IMR-90 (cell line): ENCODE measurements at regions not wholly inside any gene's neighbourhood (a gene's known extent, or its start where the extent isn't known, plus 50 kb on each side); places are given as distances from the start of the nearest gene placed in this dataset.

Source experiments
- ATAC-seq: fragments of 200-7000 bp; cut with Tn5 transposase; 2 replicates; pipeline ENCODE4 v1.9.1; 2020; ENCODE audit warnings: low read depth, mild to moderate bottlenecking, moderate library complexity
- BruUV-seq: library from RNA; stranded (reverse); fragments of 400-500 nt; replicated peaks from 2 replicates; lab custom pipeline; 2021; lab: Mats Ljungman, UMichigan
- CTCF ChIA-PET: fragments of 300-600 bp; formaldehyde crosslinking; extraction: SDS; loops from one replicate; lab custom pipeline; 2021; ENCODE audit warnings: antibody characterized with exemption; lab: Yijun Ruan, JAX
- POLR2A ChIA-PET: fragments of 300-600 bp; sonication (Branson Sonifier 250); formaldehyde crosslinking; loops from one replicate; lab custom pipeline; 2022; ENCODE audit warnings: antibody characterized with exemption; ENCODE audit not compliant: unreplicated experiment; lab: Charles Lee
- DNase-seq: peaks from one replicate; pipeline ENCODE4 v3.0.0; 2013
- H2AFZ ChIP-seq: replicated peaks from 2 replicates; pipeline ENCODE3; 2013; ENCODE audit warnings: low read length, mild to moderate bottlenecking; ENCODE audit not compliant: poor library complexity
- H2AK5ac ChIP-seq: 2 replicates; pipeline ENCODE4 v1.6.1; 2013; ENCODE audit warnings: low read depth, low read length, inconsistent platforms
- H2AK9ac ChIP-seq: replicated peaks from 2 replicates; pipeline ENCODE3; 2013; ENCODE audit warnings: mild to moderate bottlenecking, low read depth, low read length, moderate library complexity; ENCODE audit not compliant: poor library complexity
- H2BK120ac ChIP-seq: 2 replicates; pipeline ENCODE4 v1.6.1; 2013; ENCODE audit warnings: low read depth, low read length, inconsistent platforms
- H2BK15ac ChIP-seq: 3 replicates; pipeline ENCODE4 v1.6.1; 2013; ENCODE audit warnings: low read depth, low read length, inconsistent platforms
- H2BK20ac ChIP-seq: 2 replicates; pipeline ENCODE4 v1.6.1; 2013; ENCODE audit warnings: low read depth, mild to moderate bottlenecking, inconsistent platforms, low read length, moderate library complexity
- H2BK5ac ChIP-seq: 2 replicates; pipeline ENCODE4 v1.6.1; 2013; ENCODE audit warnings: mild to moderate bottlenecking, low read depth, low read length, inconsistent platforms; ENCODE audit not compliant: poor library complexity, severe bottlenecking
- H3K14ac ChIP-seq: replicated peaks from 2 replicates; pipeline ENCODE4 v1.6.1; 2013; ENCODE audit warnings: low read depth, low read length, inconsistent platforms
- H3K18ac ChIP-seq: 2 replicates; pipeline ENCODE4 v1.6.1; 2013; ENCODE audit warnings: low read depth, low read length, control low read depth
- H3K23ac ChIP-seq: 2 replicates; pipeline ENCODE4 v1.6.1; 2013; ENCODE audit warnings: low read depth, low read length, inconsistent platforms
- H3K27ac ChIP-seq: 2 replicates; pipeline ENCODE4 v1.5.1; 2013; ENCODE audit warnings: mild to moderate bottlenecking, control low read depth, low read length; ENCODE audit not compliant: insufficient read depth
- H3K27me3 ChIP-seq: 2 replicates; pipeline ENCODE4 v1.6.1; 2013; ENCODE audit warnings: low read length; ENCODE audit not compliant: control insufficient read depth, insufficient read depth
- H3K36me3 ChIP-seq: 2 replicates; pipeline ENCODE4 v1.6.1; 2013; ENCODE audit warnings: low read length, mixed read lengths; ENCODE audit not compliant: control insufficient read depth, insufficient read depth
- H3K4ac ChIP-seq: 2 replicates; pipeline ENCODE4 v1.6.1; 2013; ENCODE audit warnings: low read depth, low read length, inconsistent platforms
- H3K4me1 ChIP-seq: 2 replicates; pipeline ENCODE4 v1.6.1; 2013; ENCODE audit warnings: low read length, mixed read lengths; ENCODE audit not compliant: control insufficient read depth, insufficient read depth
- H3K4me2 ChIP-seq: 2 replicates; pipeline ENCODE4 v1.6.1; 2013; ENCODE audit warnings: low read depth, mild to moderate bottlenecking, control low read depth, low read length, moderate library complexity
- H3K4me3 ChIP-seq: 2 replicates; pipeline ENCODE4 v1.5.1; 2013; ENCODE audit warnings: low read depth, mild to moderate bottlenecking, control low read depth, low read length, moderate library complexity; ENCODE audit not compliant: insufficient read depth
- H3K56ac ChIP-seq: 2 replicates; pipeline ENCODE4 v1.6.1; 2013; ENCODE audit warnings: low read length, inconsistent platforms; ENCODE audit not compliant: insufficient read depth; ENCODE audit errors: extremely low read depth
- H3K79me1 ChIP-seq, 2 experiments: 2 replicates each; pipeline ENCODE4 v1.6.1; 2013; ENCODE audit warnings: low read length in 2 of 2, inconsistent platforms in 1 of 2, low read depth in 1 of 2
- H3K9ac ChIP-seq: 2 replicates; pipeline ENCODE4 v1.6.1; 2013; ENCODE audit warnings: low read depth, low read length, control low read depth
- H3K9me1 ChIP-seq: 2 replicates; pipeline ENCODE4 v1.6.1; 2013; ENCODE audit warnings: low read length, inconsistent platforms; ENCODE audit not compliant: insufficient read depth
- H3K9me3 ChIP-seq: 2 replicates; pipeline ENCODE4 v1.6.1; 2013; ENCODE audit warnings: low read length; ENCODE audit not compliant: control insufficient read depth, insufficient read depth
- H4K20me1 ChIP-seq: 2 replicates; pipeline ENCODE4 v1.6.1; 2013; ENCODE audit warnings: low read length, inconsistent platforms; ENCODE audit not compliant: insufficient read depth
- H4K5ac ChIP-seq: 2 replicates; pipeline ENCODE4 v1.6.1; 2013; ENCODE audit warnings: mild to moderate bottlenecking, low read depth, low read length, control low read depth
- H4K8ac ChIP-seq, 2 experiments: 2 replicates each; pipeline ENCODE4 v1.6.1; 2013; ENCODE audit warnings: low read depth in 2 of 2, low read length in 2 of 2, control low read depth in 1 of 2, inconsistent platforms in 1 of 2
- H4K91ac ChIP-seq: 2 replicates; pipeline ENCODE4 v1.6.1; 2013; ENCODE audit warnings: low read depth, low read length, inconsistent platforms; ENCODE audit not compliant: insufficient read depth
- FOS ChIP-seq: fragments of 150-350 bp; IDR thresholded peaks from 2 replicates; pipeline ENCODE4 v1.6.1; 2016; ENCODE audit warnings: low read depth, low read length
- RAD21 ChIP-seq: IDR thresholded peaks from 2 replicates; pipeline ENCODE4 v1.6.1; 2012; ENCODE audit warnings: low read length, improper control_type of control experiment
- SMC3 ChIP-seq: fragments of 150-350 bp; IDR thresholded peaks from 2 replicates; pipeline ENCODE4 v1.6.1; 2016; ENCODE audit warnings: low read depth, mild to moderate bottlenecking, antibody characterized with exemption, low read length, moderate library complexity
- WGBS, 2 experiments: methylation state at CpG; one replicate each; pipeline versions ENCODE4 v1.1.5 to v1.1.7; 2013; ENCODE audit warnings: missing lambda C conversion rate in 2 of 2; ENCODE audit not compliant: insufficient read length in 1 of 2; ENCODE audit errors: extremely low coverage in 2 of 2; 5-methylcytosine and 5-hydroxymethylcytosine counted together
- dilution Hi-C: fragments of 300-500 bp; cut with HindIII; formaldehyde crosslinking; loops from one replicate; pipeline ENCODE4 v1.14.3; 2018; ENCODE audit warnings: low sequenced_read_pairs; ENCODE audit not compliant: unreplicated experiment
- in situ Hi-C: fragments of 300-500 bp; cut with MboI; formaldehyde crosslinking; loops from 3 replicates; pipeline ENCODE4 v1.14.3; 2019; ENCODE audit warnings: low sequenced_read_pairs, inconsistent platforms, mixed read lengths
- intact Hi-C: fragments of 100-400 bp; cut with micrococcal nuclease; formaldehyde crosslinking; loops from 2 replicates; pipeline ENCODE4 v1.10.0; 2022
- TF ChIP-seq, protein P1 (sequence below): fragments of 150-350 bp; IDR thresholded peaks from 2 replicates; pipeline ENCODE4 v1.6.1; 2017; ENCODE audit warnings: mild to moderate bottlenecking, antibody characterized with exemption, low read length, low read depth
- TF ChIP-seq, protein P2 (sequence below): conservative IDR thresholded peaks from 2 replicates; pipeline ENCODE4 v1.5.1; 2012; ENCODE audit warnings: mild to moderate bottlenecking, low read depth, low read length, improper control_type of control experiment

DNA sequence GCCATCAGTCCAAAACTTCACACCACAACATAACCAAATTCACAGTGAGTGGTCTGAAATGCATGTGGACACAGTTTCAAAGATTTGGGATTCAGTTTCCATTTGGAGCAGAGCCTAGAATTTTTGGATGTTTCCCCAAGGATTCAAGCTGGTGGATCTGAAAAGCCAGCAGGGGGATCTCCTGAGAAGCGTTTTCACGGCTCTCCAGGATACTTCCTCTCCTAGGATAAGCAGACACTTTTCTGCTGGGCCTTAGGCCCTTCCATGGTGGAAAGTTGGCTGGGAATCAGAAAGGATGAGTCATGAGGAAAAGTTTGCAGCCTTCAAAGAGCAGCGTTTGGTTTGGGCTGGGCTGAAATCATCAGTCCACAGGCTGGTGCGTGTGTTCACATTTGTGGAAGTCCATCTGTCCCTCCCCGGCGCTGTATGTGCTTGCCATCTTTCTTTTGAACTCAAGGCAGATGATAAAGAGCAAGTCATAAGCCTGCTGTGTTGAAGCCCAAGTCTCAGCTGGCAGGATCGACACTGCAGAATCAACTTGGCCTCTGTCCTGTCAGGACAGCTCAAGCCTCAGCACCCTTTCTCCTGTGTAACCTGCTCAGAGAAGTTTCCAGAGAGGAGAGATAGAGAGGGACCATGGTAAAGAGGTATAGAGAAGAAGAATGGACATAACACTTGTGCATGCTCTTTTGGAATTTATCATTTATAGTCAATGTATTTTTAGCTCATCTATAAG lies 152.6 kb upstream of the MSX2 start:
- WGBS, 2 experiments = 0% methylated on average over 3 of the region's 7 CpGs; no CpG with 5 or more reads in 1 of the 2 experiments
- H3K9me3 ChIP-seq = no peaks in the 10 kb centered on the region
- peak overlapping the region; percentile 10 for H2AFZ ChIP-seq
- peak overlapping the region in 1 of 2 experiments; percentile 67; a peak in 2 of 4 replicates for H4K8ac ChIP-seq
- ChIA-PET CTCF (interaction anchor here (0.5 to 1.1 kb wide), 6 partner anchors 10 to 136 kb away, joined by 3 to 6 read pairs (median 4); no protein-coding TSS in a partner anchor), POLR2A (interaction anchor here (0.6 to 0.7 kb wide), 2 partner anchors 70 to 1486 kb away, joined by 3 to 4 read pairs; no protein-coding TSS in a partner anchor)
- TF ChIP-seq RAD21 = peak; percentile 48
- TF ChIP-seq, protein P1, sequence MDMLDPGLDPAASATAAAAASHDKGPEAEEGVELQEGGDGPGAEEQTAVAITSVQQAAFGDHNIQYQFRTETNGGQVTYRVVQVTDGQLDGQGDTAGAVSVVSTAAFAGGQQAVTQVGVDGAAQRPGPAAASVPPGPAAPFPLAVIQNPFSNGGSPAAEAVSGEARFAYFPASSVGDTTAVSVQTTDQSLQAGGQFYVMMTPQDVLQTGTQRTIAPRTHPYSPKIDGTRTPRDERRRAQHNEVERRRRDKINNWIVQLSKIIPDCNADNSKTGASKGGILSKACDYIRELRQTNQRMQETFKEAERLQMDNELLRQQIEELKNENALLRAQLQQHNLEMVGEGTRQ = no peak
- TF ChIP-seq SMC3 = peak; percentile 52
- peak; percentile 82 for TF ChIP-seq FOS
- TF ChIP-seq, protein P2, sequence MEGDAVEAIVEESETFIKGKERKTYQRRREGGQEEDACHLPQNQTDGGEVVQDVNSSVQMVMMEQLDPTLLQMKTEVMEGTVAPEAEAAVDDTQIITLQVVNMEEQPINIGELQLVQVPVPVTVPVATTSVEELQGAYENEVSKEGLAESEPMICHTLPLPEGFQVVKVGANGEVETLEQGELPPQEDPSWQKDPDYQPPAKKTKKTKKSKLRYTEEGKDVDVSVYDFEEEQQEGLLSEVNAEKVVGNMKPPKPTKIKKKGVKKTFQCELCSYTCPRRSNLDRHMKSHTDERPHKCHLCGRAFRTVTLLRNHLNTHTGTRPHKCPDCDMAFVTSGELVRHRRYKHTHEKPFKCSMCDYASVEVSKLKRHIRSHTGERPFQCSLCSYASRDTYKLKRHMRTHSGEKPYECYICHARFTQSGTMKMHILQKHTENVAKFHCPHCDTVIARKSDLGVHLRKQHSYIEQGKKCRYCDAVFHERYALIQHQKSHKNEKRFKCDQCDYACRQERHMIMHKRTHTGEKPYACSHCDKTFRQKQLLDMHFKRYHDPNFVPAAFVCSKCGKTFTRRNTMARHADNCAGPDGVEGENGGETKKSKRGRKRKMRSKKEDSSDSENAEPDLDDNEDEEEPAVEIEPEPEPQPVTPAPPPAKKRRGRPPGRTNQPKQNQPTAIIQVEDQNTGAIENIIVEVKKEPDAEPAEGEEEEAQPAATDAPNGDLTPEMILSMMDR = peak; percentile 59
- H2BK20ac ChIP-seq = peak overlapping the region; percentile 45; the same call in 1 of the 2 replicates
- H2AK9ac ChIP-seq = no peak overlapping the region
- H3K23ac ChIP-seq = peak overlapping the region; percentile 12; the same call in 1 of the 2 replicates
- peak overlapping the region; percentile 81 for H2BK120ac ChIP-seq
- H3K36me3 ChIP-seq = no peaks in the 10 kb centered on the region
- H3K79me1 ChIP-seq = no peaks in the 10 kb centered on the region
- peak overlapping the region; percentile 60 for H3K4ac ChIP-seq
- ATAC-seq (peak; percentile 92), DNase-seq (peak; percentile 98)
- in situ Hi-C loops = no loop called here
- BruUV-seq = no TSS peak
- peak overlapping the region; percentile 54 for H3K18ac ChIP-seq
- peak overlapping the region; percentile 72 for H4K91ac ChIP-seq
- H3K9me1 ChIP-seq = peaks cover 3% of the 10 kb centered on the region
- peak overlapping the region; percentile 66; the same call in 1 of the 2 replicates for H2AK5ac ChIP-seq
- no peak overlapping the region for H3K9ac ChIP-seq
- no peak overlapping the region for H3K4me3 ChIP-seq
- H4K20me1 ChIP-seq = no peaks in the 10 kb centered on the region
- dilution Hi-C loops = no loop called here
- peak overlapping the region; percentile 6 for H2BK5ac ChIP-seq
- peak overlapping the region; percentile 77 for H3K27ac ChIP-seq
- H3K4me2 ChIP-seq = peak overlapping the region; percentile 50
- peak overlapping the region; percentile 31; the same call in 1 of the 2 replicates for H4K5ac ChIP-seq
- peak overlapping the region; percentile 38; the same call in 1 of the 2 replicates for H3K56ac ChIP-seq
- intact Hi-C loops = loop anchor here (1.0 to 5.0 kb wide), 4 partner anchors 153 to 221 kb away; partner anchors contain the start of gene MSX2
- H3K27me3 ChIP-seq = no peaks in the 10 kb centered on the region
- H3K4me1 ChIP-seq = peaks cover 12% of the 10 kb centered on the region
- H2BK15ac ChIP-seq = peak overlapping the region; percentile 17; the same call in 1 of the 3 replicates
- H3K14ac ChIP-seq = peak overlapping the region; percentile 13
